Activated B cell treated with CpG ODN at 0.5 μM for 24 hours (primary cell): ENCODE measurements at regions not wholly inside any gene's neighbourhood (a gene's known extent, or its start where the extent isn't known, plus 50 kb on each side); places are given as distances from the start of the nearest gene placed in this dataset.

ENCODE experiments used
- ATAC-seq: fragments of 200-7000 bp; cut with Tn5 transposase; one replicate; pipeline ENCODE4 v1.10.0; 2021; ENCODE audit warnings: low read depth, mild to moderate bottlenecking, moderate library complexity
- CTCF ChIA-PET: fragments of 350-600 bp; sonication (Branson Sonifier 250); formaldehyde crosslinking; loops from one replicate; lab custom pipeline; 2021; ENCODE audit warnings: antibody characterized with exemption; lab: Charles Lee
- POLR2A ChIA-PET: fragments of 350-600 bp; sonication (Branson Sonifier 250); formaldehyde crosslinking; loops from one replicate; lab custom pipeline; 2021; ENCODE audit warnings: antibody characterized with exemption; lab: Charles Lee
- DNase-seq: peaks from one replicate; pipeline ENCODE4 v3.0.0; 2022
- H3K27ac Mint-ChIP-seq: one replicate; pipeline ENCODE4 v1.8.0; 2020; ENCODE audit warnings: mixed read lengths
- H3K27me3 Mint-ChIP-seq: one replicate; pipeline ENCODE4 v1.8.0; 2021; ENCODE audit warnings: mixed read lengths
- H3K36me3 Mint-ChIP-seq: one replicate; pipeline ENCODE4 v1.8.0; 2021; ENCODE audit warnings: low read depth, mixed read lengths
- H3K4me1 Mint-ChIP-seq: one replicate; pipeline ENCODE4 v1.8.0; 2021; ENCODE audit warnings: mixed read lengths
- H3K4me3 Mint-ChIP-seq: one replicate; pipeline ENCODE4 v1.8.0; 2020; ENCODE audit warnings: mild to moderate bottlenecking, mixed read lengths
- H3K9me3 Mint-ChIP-seq: one replicate; pipeline ENCODE4 v1.8.0; 2020; ENCODE audit warnings: mixed read lengths
- CTCF ChIP-seq: fragments of 200-600 bp; IDR thresholded peaks from one replicate; pipeline ENCODE4 v1.8.0; 2022; ENCODE audit warnings: antibody characterized with exemption, mild to moderate bottlenecking
- intact Hi-C: fragments of 100-400 bp; cut with micrococcal nuclease; formaldehyde crosslinking; loops from one replicate; pipeline ENCODE4 v1.15.1; 2024

DNA sequence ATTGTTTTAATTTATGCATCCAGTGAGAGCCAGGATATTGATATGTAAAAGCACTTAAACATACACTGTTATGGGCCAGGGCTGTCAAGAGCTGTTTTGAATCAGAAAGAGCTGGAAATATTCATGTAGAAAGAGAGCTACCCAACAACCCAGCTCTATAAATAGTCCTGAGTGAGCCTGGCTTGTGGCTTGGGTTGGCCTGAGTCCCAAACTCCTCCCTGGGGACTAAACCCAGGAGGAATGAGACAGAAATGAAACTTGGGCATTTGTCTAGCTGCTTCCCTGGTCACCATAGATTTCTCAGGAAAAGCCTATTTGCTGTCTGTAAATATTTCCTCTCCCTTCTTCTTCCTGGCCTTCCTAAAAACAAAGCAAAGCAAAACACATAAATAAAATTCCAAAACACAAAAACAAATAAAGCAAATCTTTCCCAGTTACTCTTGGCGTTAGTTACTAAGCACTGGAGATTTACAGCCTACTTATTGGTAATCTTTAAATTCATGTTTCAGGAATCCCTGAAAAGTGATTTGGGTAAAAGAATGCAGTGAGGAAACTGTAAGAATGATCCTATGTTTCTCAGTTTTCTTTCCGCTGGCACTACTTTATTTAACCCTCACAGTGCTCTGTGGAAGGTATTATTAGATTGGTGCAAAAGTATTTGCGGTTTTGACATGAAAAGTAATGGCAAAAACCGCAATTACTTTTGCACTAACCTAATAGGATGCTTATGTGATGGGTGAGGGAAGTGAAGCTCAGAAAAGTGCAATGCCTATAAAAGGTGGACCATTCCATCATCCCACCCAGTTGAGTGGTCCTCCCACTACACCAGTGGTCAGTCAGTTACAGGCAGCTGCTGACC is 111.8 kb downstream of the CARTPT start:
- Mint-ChIP-seq H3K27ac (no peak overlapping the region), H3K4me3 (no peak overlapping the region), H3K36me3 (no peaks in the 10 kb centered on the region), H3K27me3 (no peaks in the 10 kb centered on the region), H3K4me1 (peaks cover 5% of the 10 kb centered on the region), H3K9me3 (peaks cover 12% of the 10 kb centered on the region)
- POLR2A ChIA-PET: no interaction called here
- ATAC-seq: no peak
- CTCF ChIA-PET: no interaction called here
- DNase-seq: no peak
- intact Hi-C loops: no loop called here
- no peak for TF ChIP-seq CTCF

DNA sequence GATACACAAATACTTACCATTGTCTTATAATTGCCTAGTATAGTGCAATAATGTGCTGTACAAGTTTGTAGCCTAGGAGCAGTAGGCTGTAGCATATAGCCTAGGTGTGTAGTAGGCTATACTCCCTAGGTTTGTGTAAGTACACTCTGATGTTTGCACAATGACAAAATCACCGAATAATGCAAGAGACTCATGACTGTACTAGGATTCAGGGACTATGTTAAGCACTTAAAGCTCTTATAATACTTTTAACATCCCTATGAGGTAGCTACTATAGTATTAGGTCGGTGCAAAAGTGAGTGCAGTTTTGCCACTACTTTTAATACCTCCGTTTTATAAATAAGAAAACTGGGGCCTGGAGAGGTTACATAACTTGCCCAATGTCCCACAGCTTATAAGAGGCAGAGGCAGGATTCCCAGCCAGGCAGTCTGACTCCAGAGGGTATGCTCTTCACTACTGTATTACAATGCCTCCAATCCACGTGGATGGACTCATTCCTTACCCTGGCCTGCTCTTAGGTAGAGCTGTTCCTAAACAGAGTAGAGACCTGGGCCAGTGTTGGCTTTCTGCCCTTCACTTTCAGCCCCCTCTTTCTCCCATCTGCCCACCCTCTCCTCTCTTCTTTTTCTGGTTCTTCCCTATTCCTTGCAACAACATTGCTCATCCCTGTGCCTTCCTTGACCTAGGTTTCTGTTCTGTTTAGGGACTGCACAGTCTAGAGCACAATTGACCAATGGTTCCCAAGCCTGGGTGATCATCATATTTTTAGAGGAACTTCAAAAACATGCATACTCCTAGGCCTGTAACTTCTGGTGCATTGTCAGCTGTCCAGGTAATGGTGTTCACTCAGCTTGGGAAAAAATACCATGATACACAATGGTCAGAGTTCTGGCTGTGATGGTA is 114.0 kb downstream of the CARTPT start:
- H3K9me3 Mint-ChIP-seq: peaks cover 4% of the 10 kb centered on the region
- H3K27ac Mint-ChIP-seq: no peak overlapping the region
- POLR2A ChIA-PET: no interaction called here
- ATAC-seq: no peak
- H3K4me1 Mint-ChIP-seq: peaks cover 5% of the 10 kb centered on the region
- intact Hi-C loops: no loop called here
- no peak for TF ChIP-seq CTCF
- no peak overlapping the region for H3K4me3 Mint-ChIP-seq
- H3K36me3 Mint-ChIP-seq: no peaks in the 10 kb centered on the region
- DNase-seq: no peak
- H3K27me3 Mint-ChIP-seq: no peaks in the 10 kb centered on the region
- CTCF ChIA-PET: no interaction called here

- no peak for TF ChIP-seq CTCF
- no peak overlapping the region for H3K4me3 Mint-ChIP-seq
- ATAC-seq (no peak), DNase-seq (no peak)
- no peaks in the 10 kb centered on the region for H3K4me1 Mint-ChIP-seq
- intact Hi-C loops: no loop called here
- no peaks in the 10 kb centered on the region for H3K27me3 Mint-ChIP-seq
- H3K9me3 Mint-ChIP-seq: no peaks in the 10 kb centered on the region
- no peaks in the 10 kb centered on the region for H3K36me3 Mint-ChIP-seq
- no peak overlapping the region for H3K27ac Mint-ChIP-seq
- ChIA-PET CTCF (no interaction called here), POLR2A (no interaction called here)
Measured at GRCh38 chr5:71834601-71835000, 115.5 kb downstream of the CARTPT start.

DNA sequence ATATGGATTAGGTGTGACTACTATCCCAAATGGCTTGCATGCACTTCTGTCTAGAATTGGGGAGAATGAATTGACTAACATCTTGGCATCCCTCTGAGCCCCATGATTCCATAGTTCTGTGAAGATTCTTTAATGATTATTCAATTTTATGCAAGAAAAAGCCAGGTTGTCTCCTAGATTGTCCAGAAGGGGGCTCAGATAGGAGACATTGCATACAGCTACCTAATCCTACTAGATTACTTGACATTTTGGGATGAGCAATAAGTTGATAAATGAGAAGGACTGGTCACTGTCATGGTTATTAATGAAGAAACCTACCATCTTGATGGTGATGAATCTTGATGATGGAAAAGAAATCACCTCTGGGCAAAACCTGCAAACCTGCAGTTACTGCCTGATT is 117.0 kb downstream of the CARTPT start:
- ChIA-PET POLR2A (no interaction called here), CTCF (no interaction called here)
- TF ChIP-seq CTCF: no peak
- DNase-seq (no peak), ATAC-seq (no peak)
- Mint-ChIP-seq H3K9me3 (no peaks in the 10 kb centered on the region), H3K4me1 (no peaks in the 10 kb centered on the region), H3K4me3 (no peak overlapping the region), H3K36me3 (no peaks in the 10 kb centered on the region), H3K27ac (no peak overlapping the region), H3K27me3 (no peaks in the 10 kb centered on the region)
- intact Hi-C loops: no loop called here

DNA sequence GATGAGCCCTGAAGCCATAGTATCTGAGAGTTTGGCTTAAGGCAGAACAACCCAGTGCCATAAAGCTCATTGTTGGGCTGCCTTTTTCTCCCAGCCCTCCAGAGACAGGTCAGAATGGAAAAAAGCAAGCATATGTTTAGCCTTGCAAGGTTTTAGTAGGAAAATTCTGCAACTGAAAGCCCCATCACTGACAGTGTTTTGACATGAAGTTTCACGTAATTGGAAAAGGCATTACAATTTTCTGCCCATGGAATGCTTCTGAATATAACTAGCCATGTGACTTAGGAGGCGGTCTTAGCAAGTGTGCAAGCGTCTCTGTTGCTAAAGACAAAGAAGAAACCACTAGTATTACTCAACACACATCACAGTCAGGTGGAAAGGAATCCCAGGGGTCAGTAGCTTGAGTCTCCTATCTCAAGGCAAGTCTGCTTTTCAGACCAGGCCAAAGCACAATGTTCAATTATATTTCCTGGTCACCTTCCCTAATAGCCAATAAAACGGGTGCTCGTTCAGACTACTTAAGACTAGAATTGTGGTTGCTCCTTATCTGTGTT is 117.6 kb downstream of the CARTPT start:
- no peaks in the 10 kb centered on the region for H3K27me3 Mint-ChIP-seq
- DNase-seq: no peak
- no peaks in the 10 kb centered on the region for H3K9me3 Mint-ChIP-seq
- no peak overlapping the region for H3K4me3 Mint-ChIP-seq
- no peaks in the 10 kb centered on the region for H3K4me1 Mint-ChIP-seq
- CTCF ChIA-PET: no interaction called here
- no peak for TF ChIP-seq CTCF
- H3K27ac Mint-ChIP-seq: no peak overlapping the region
- intact Hi-C loops: no loop called here
- no peak for ATAC-seq
- POLR2A ChIA-PET: no interaction called here
- H3K36me3 Mint-ChIP-seq: no peaks in the 10 kb centered on the region
